Gastroesophageal sphincter (tissue), 3 donors: ENCODE measurements at regions not wholly inside any gene's neighbourhood (a gene's known extent, or its start where the extent isn't known, plus 50 kb on each side); places are given as distances from the start of the nearest gene placed in this dataset.

Experiments used
- EP300 ChIP-seq: sonication (generic); formaldehyde crosslinking; IDR thresholded peaks from one replicate; pipeline ENCODE4 v1.6.1; 2017; ENCODE audit warnings: antibody characterized with exemption, mild to moderate bottlenecking
- POLR2A ChIP-seq, 2 donors: fragments of 450-650 bp; IDR thresholded peaks; one replicate each; pipeline ENCODE4 v1.6.1; 2017; ENCODE audit warnings: antibody characterized with exemption in 2 of 2, mild to moderate bottlenecking in 2 of 2, moderate library complexity in 1 of 2
- POLR2AphosphoS5 ChIP-seq: sonication (generic); formaldehyde crosslinking; IDR thresholded peaks from one replicate; pipeline ENCODE4 v1.6.1; 2017; ENCODE audit warnings: antibody characterized with exemption
- TF ChIP-seq, protein P1 (sequence below), 4 experiments: fragments of 200-600 bp in 2 of 4; fragments of 450-650 bp in 2 of 4; sonication (generic) in 1 of 4; IDR thresholded peaks; one replicate each; pipeline ENCODE4 v1.5.1; 2017 to 2019; ENCODE audit warnings: antibody characterized with exemption in 4 of 4, mild to moderate bottlenecking in 2 of 4, moderate library complexity in 2 of 4

DNA sequence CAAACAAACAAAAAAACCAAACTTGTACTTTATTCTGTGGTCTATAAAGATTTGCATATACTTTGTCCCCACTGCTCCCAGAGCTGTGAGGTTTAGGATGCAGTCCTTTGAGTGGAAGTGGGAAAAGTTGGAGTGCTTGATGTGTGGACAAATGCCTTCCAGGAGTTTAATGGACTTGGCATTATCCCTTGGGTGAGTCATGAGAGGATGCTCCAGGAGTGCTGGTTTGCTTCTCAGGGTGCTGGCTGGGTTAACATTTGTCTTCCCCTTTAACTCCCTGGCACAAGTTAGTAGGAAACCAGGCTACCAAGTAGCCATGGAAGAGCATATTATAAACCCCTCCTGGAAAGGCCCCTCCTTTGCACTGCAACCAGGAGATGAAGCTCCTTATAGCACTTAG lies 417.4 kb upstream of the RIOK2 start:
- TF ChIP-seq, protein P1, sequence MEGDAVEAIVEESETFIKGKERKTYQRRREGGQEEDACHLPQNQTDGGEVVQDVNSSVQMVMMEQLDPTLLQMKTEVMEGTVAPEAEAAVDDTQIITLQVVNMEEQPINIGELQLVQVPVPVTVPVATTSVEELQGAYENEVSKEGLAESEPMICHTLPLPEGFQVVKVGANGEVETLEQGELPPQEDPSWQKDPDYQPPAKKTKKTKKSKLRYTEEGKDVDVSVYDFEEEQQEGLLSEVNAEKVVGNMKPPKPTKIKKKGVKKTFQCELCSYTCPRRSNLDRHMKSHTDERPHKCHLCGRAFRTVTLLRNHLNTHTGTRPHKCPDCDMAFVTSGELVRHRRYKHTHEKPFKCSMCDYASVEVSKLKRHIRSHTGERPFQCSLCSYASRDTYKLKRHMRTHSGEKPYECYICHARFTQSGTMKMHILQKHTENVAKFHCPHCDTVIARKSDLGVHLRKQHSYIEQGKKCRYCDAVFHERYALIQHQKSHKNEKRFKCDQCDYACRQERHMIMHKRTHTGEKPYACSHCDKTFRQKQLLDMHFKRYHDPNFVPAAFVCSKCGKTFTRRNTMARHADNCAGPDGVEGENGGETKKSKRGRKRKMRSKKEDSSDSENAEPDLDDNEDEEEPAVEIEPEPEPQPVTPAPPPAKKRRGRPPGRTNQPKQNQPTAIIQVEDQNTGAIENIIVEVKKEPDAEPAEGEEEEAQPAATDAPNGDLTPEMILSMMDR (IDR thresholded peaks at IDR 0.05) = no peak
- TF ChIP-seq POLR2AphosphoS5 (no peak), POLR2A (IDR thresholded peaks at IDR 0.05) (no peak), EP300 (no peak)
